ENCODE measurements at regions not wholly inside any gene's neighbourhood (a gene's known extent, or its start where the extent isn't known, plus 50 kb on each side); places are given as distances from the start of the nearest gene placed in this dataset.

GRCh38 chr5:91264311-91265051 is 118.6 kb downstream of the ARRDC3 start:
- TF ChIP-seq CTCF (IDR thresholded peaks at IDR 0.05), result no peak
- TF ChIP-seq POLR2A (IDR thresholded peaks at IDR 0.05), result no peak
